HepG2 (cell line): ENCODE measurements at regions not wholly inside any gene's neighbourhood (a gene's known extent, or its start where the extent isn't known, plus 50 kb on each side); places are given as distances from the start of the nearest gene placed in this dataset.

Experiments used
- ATAC-seq: fragments of 200-7000 bp; cut with Tn5 transposase; 3 replicates; pipeline ENCODE4 v1.9.1; 2020; ENCODE audit warnings: mild to moderate bottlenecking, moderate library complexity
- BruUV-seq: library from RNA; stranded (reverse); fragments of 400-500 nt; replicated peaks from 2 replicates; lab custom pipeline; 2021; lab: Mats Ljungman, UMichigan
- CTCF ChIA-PET: fragments of 300-600 bp; formaldehyde crosslinking; extraction: SDS; loops from one replicate; lab custom pipeline; 2021; ENCODE audit warnings: low total read pairs, inconsistent platforms, low intra/inter-chr PET ratio; lab: Yijun Ruan, JAX
- POLR2A ChIA-PET: fragments of 350-600 bp; sonication (Branson Sonifier 250); formaldehyde crosslinking; loops from one replicate; lab custom pipeline; 2020; ENCODE audit warnings: antibody characterized with exemption, inconsistent platforms; lab: Yijun Ruan, JAX
- DNase-seq: peaks from one replicate; pipeline ENCODE4 v3.0.0-alpha.2; 2015; ENCODE audit warnings: low spot score
- FAIRE-seq: peaks from 3 replicates; lab custom pipeline; 2011; peaks lifted over from hg19 to GRCh38; lab: Jason Lieb, UNC
- H2AFZ ChIP-seq: one replicate; pipeline ENCODE4 v1.6.1; 2011; ENCODE audit warnings: low read length, inconsistent platforms
- H3K27ac ChIP-seq: fragments of 300-600 bp; 3 replicates; pipeline ENCODE4 v1.8.0; 2011; ENCODE audit warnings: mixed run types, mild to moderate bottlenecking, mixed read lengths, low read length, inconsistent platforms; ENCODE audit not compliant: insufficient read depth; ENCODE audit errors: extremely low read length
- H3K27me3 ChIP-seq, 2 experiments: fragments of 200-600 bp in 1 of 2; 2 replicates in 1 of 2; 3 replicates in 1 of 2; pipeline versions ENCODE4 v1.6.0 to v1.8.0; 2011; ENCODE audit warnings: low read length in 2 of 2, mild to moderate bottlenecking in 2 of 2, moderate library complexity in 2 of 2, inconsistent platforms in 1 of 2; ENCODE audit not compliant: insufficient read depth in 2 of 2, control insufficient read depth in 1 of 2
- H3K36me3 ChIP-seq, 2 experiments: fragments of 200-600 bp in 1 of 2; replicated peaks in 1 of 2; 2 replicates in 1 of 2; 3 replicates in 1 of 2; pipeline versions ENCODE4 v1.5.1 to v1.8.0; 2011; ENCODE audit warnings: low read length in 2 of 2, inconsistent platforms in 1 of 2; ENCODE audit not compliant: insufficient read depth in 2 of 2, control insufficient read depth in 1 of 2
- H3K4me1 ChIP-seq: 2 replicates; pipeline ENCODE4 v1.5.1; 2012; ENCODE audit warnings: low read length, inconsistent platforms; ENCODE audit not compliant: insufficient read depth
- H3K4me2 ChIP-seq: 2 replicates; pipeline ENCODE4 v1.6.0; 2011; ENCODE audit warnings: low read depth, low read length, inconsistent platforms
- H3K4me3 ChIP-seq, 3 experiments: fragments of 200-600 bp in 1 of 3; sonication (generic), shearing (Covaris generic) in 1 of 3; replicated peaks in 1 of 3; 2 replicates each; pipeline ENCODE4 v1.5.1; 2011 to 2016; ENCODE audit warnings: low read length in 3 of 3, inconsistent platforms in 2 of 3, low read depth in 2 of 3, mild to moderate bottlenecking in 2 of 3, control low read depth in 1 of 3, mixed read lengths in 1 of 3; ENCODE audit not compliant: insufficient read depth in 1 of 3
- H3K79me2 ChIP-seq: one replicate; pipeline ENCODE4 v1.6.1; 2011; ENCODE audit warnings: low read length, inconsistent platforms; ENCODE audit not compliant: insufficient read depth
- H3K9ac ChIP-seq: 2 replicates; pipeline ENCODE4 v1.6.0; 2011; ENCODE audit warnings: mild to moderate bottlenecking, low read depth, low read length, inconsistent platforms; ENCODE audit not compliant: insufficient read depth
- H3K9me3 ChIP-seq: 2 replicates; pipeline ENCODE4 v1.5.1; 2012; ENCODE audit warnings: mild to moderate bottlenecking, low read length
- H4K20me1 ChIP-seq: 2 replicates; pipeline ENCODE4 v1.6.0; 2011; ENCODE audit warnings: inconsistent platforms, mild to moderate bottlenecking, low read length, moderate library complexity; ENCODE audit not compliant: insufficient read depth
- AKAP8 ChIP-seq: sonication (generic); formaldehyde crosslinking; IDR thresholded peaks from 2 replicates; pipeline ENCODE4 v1.5.1; 2020; ENCODE audit warnings: mild to moderate bottlenecking, missing genetic modification reagents
- BRF2 ChIP-seq: sonication (generic); formaldehyde crosslinking; IDR thresholded peaks from 2 replicates; pipeline ENCODE4 v1.8.1; 2022; ENCODE audit warnings: mild to moderate bottlenecking, missing genetic modification reagents
- CERS6 ChIP-seq: sonication (generic); formaldehyde crosslinking; IDR thresholded peaks from 2 replicates; pipeline ENCODE4 v1.5.0; 2020; ENCODE audit warnings: missing genetic modification reagents
- ETV5 ChIP-seq: IDR thresholded peaks from 2 replicates; pipeline ENCODE4 v1.6.1; 2018; ENCODE audit warnings: missing biosample characterization, missing genetic modification reagents, inconsistent platforms, borderline replicate concordance
- PHF20 ChIP-seq: sonication (generic); formaldehyde crosslinking; IDR thresholded peaks from 2 replicates; pipeline ENCODE4 v1.5.0; 2020; ENCODE audit warnings: mild to moderate bottlenecking, missing genetic modification reagents
- TEAD3 ChIP-seq: optimal IDR thresholded peaks from 2 replicates; pipeline ENCODE3; 2016; ENCODE audit warnings: borderline replicate concordance
- TRAFD1 ChIP-seq: sonication (generic); formaldehyde crosslinking; IDR thresholded peaks from 2 replicates; pipeline ENCODE4 v1.5.1; 2020; ENCODE audit warnings: missing genetic modification reagents, mild to moderate bottlenecking, borderline replicate concordance
- ZFP90 ChIP-seq: sonication (generic); formaldehyde crosslinking; IDR thresholded peaks from 2 replicates; pipeline ENCODE4 v1.8.0; 2022; ENCODE audit warnings: missing genetic modification reagents, mild to moderate bottlenecking, inconsistent platforms, borderline replicate concordance
- ZMAT5 ChIP-seq: sonication (generic); formaldehyde crosslinking; IDR thresholded peaks from 2 replicates; pipeline ENCODE4 v1.5.0; 2020; ENCODE audit warnings: mild to moderate bottlenecking, low read depth, missing genetic modification reagents, borderline replicate concordance
- ZNF124 ChIP-seq: sonication (generic); formaldehyde crosslinking; IDR thresholded peaks from 2 replicates; pipeline ENCODE4 v1.4.0; 2020; ENCODE audit warnings: missing genetic modification reagents
- ZNF232 ChIP-seq: sonication (generic); formaldehyde crosslinking; IDR thresholded peaks from 2 replicates; pipeline ENCODE4 v1.4.0; 2020; ENCODE audit warnings: missing genetic modification reagents, borderline replicate concordance
- ZNF30 ChIP-seq: sonication (generic); formaldehyde crosslinking; IDR thresholded peaks from 2 replicates; pipeline ENCODE4 v1.5.0; 2020; ENCODE audit warnings: mild to moderate bottlenecking, missing genetic modification reagents
- ZNF451 ChIP-seq: sonication (generic); formaldehyde crosslinking; IDR thresholded peaks from 2 replicates; pipeline ENCODE4 v1.5.0; 2020; ENCODE audit warnings: mild to moderate bottlenecking, missing genetic modification reagents
- ZNF496 ChIP-seq: sonication (generic); formaldehyde crosslinking; IDR thresholded peaks from 2 replicates; pipeline ENCODE4 v1.8.1; 2023; ENCODE audit warnings: mild to moderate bottlenecking, moderate library complexity, missing genetic modification reagents; ENCODE audit not compliant: insufficient replicate concordance
- ZNF772 ChIP-seq: sonication (generic); formaldehyde crosslinking; IDR thresholded peaks from 2 replicates; pipeline ENCODE4 v1.5.0; 2020; ENCODE audit warnings: mild to moderate bottlenecking, missing genetic modification reagents
- ZNF816 ChIP-seq: sonication (generic); formaldehyde crosslinking; IDR thresholded peaks from 2 replicates; pipeline ENCODE4 v1.8.0; 2022; ENCODE audit warnings: missing genetic modification reagents, mild to moderate bottlenecking, borderline replicate concordance
- ZNF879 ChIP-seq: sonication (generic); formaldehyde crosslinking; IDR thresholded peaks from 2 replicates; pipeline ENCODE4 v1.8.1; 2023; ENCODE audit warnings: missing genetic modification reagents
- ZSCAN30 ChIP-seq: sonication (generic); formaldehyde crosslinking; IDR thresholded peaks from 2 replicates; pipeline ENCODE4 v1.5.0; 2020; ENCODE audit warnings: mild to moderate bottlenecking, missing genetic modification reagents
- WGBS: methylation state at CpG from one replicate; pipeline ENCODE4 v1.1.6; 2017; ENCODE audit warnings: low lambda C conversion rate; 5-methylcytosine and 5-hydroxymethylcytosine counted together
- in situ Hi-C: cut with HindIII; loops from 2 replicates; pipeline ENCODE4 v1.10.0; 2017; ENCODE audit warnings: low pct_unique_long_range_greater_than_20kb; ENCODE audit not compliant: extremely low pct_ligation_motif_present
- intact Hi-C: fragments of 100-400 bp; cut with micrococcal nuclease; formaldehyde crosslinking; loops from one replicate; pipeline ENCODE4 v1.10.0; 2022; ENCODE audit not compliant: unreplicated experiment
- TF ChIP-seq, protein P1 (sequence below): sonication (generic); formaldehyde crosslinking; IDR thresholded peaks from 2 replicates; pipeline ENCODE4 v1.5.1; 2020; ENCODE audit warnings: missing genetic modification reagents, mild to moderate bottlenecking, borderline replicate concordance

DNA sequence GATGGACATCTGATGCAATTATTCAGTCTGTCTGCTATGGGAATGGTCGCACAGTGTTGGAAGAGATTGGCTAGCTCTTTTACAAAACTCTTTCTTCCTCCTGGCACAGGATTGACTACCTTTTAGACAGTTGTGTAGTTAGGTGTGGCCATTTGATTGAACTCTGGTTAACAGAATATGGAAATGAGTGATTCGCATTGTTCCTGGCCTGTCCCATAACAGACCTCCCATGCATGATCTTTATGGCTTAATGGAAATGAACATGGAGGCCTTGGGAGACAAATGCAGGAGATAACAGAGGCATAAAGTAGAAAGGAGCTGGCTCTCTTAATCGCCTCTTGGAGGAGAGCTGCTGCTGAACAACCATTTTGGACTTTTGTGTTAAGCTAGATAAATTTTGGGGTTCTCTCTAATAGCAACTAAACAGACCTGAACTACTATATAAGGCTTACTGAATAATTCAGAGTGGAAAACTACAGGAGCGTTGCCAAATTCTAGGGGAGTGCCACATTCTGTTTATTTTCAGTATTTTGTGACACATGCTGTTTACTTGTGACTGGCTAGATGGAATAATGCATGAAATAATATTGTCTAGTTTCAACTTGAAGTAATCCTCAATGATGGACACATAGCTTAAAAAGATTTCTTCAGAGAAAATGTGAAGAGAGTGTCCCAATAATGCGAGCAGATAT, 357.7 kb upstream of the SGO1 start (continued):
- TF ChIP-seq ZSCAN30 (no peak), ZFP90 (no peak), AKAP8 (no peak), ZNF30 (no peak), ZNF124 (no peak), ETV5 (CRISPR knock-in tag) (no peak)
- TF ChIP-seq, protein P1, sequence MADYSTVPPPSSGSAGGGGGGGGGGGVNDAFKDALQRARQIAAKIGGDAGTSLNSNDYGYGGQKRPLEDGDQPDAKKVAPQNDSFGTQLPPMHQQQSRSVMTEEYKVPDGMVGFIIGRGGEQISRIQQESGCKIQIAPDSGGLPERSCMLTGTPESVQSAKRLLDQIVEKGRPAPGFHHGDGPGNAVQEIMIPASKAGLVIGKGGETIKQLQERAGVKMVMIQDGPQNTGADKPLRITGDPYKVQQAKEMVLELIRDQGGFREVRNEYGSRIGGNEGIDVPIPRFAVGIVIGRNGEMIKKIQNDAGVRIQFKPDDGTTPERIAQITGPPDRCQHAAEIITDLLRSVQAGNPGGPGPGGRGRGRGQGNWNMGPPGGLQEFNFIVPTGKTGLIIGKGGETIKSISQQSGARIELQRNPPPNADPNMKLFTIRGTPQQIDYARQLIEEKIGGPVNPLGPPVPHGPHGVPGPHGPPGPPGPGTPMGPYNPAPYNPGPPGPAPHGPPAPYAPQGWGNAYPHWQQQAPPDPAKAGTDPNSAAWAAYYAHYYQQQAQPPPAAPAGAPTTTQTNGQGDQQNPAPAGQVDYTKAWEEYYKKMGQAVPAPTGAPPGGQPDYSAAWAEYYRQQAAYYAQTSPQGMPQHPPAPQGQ (CRISPR knock-in tag) = no peak

- H3K4me2 ChIP-seq = no peak overlapping the region
- H2AFZ ChIP-seq = no peak overlapping the region
- FAIRE-seq (no peak), ATAC-seq (no peak), DNase-seq (no peak)
- no TSS peak for BruUV-seq
- in situ Hi-C loops = no loop called here
- no peaks in the 10 kb centered on the region for H4K20me1 ChIP-seq
- ChIA-PET POLR2A (no interaction called here), CTCF (no interaction called here)
- H3K4me1 ChIP-seq = no peaks in the 10 kb centered on the region
- 15% methylated on average over 3 of the region's 3 CpGs for WGBS
- no peak overlapping the region for H3K4me3 ChIP-seq
- no peaks in the 10 kb centered on the region for H3K27me3 ChIP-seq
- intact Hi-C loops = no loop called here
- no peaks in the 10 kb centered on the region for H3K36me3 ChIP-seq
- no peaks in the 10 kb centered on the region for H3K79me2 ChIP-seq
- H3K9ac ChIP-seq = no peak overlapping the region
- H3K9me3 ChIP-seq = peaks cover 35% of the 10 kb centered on the region; the same call in 1 of the 2 replicates
- no peak overlapping the region for H3K27ac ChIP-seq
- TF ChIP-seq ZNF816 = no peak
- TF ChIP-seq ZNF879 (CRISPR knock-in tag) = no peak
- TF ChIP-seq ZNF772 (CRISPR knock-in tag) = no peak
- TF ChIP-seq TRAFD1 (CRISPR knock-in tag) = no peak
- no peak for TF ChIP-seq PHF20 (CRISPR knock-in tag)
- TF ChIP-seq ZNF232 (CRISPR knock-in tag) = no peak
- TF ChIP-seq TEAD3 (CRISPR knock-in tag) = no peak
- TF ChIP-seq ZMAT5 = no peak
- TF ChIP-seq ZNF496 (CRISPR knock-in tag) = no peak
- no peak for TF ChIP-seq BRF2
- TF ChIP-seq ZNF451 (CRISPR knock-in tag) = no peak
- TF ChIP-seq CERS6 = no peak
Measured at GRCh38 chr3:20540066-20540465, 354.1 kb upstream of the SGO1 start.
